NCI-H748 treated with DMSO at 0.1 percent for 48 hours (cell line): ENCODE measurements at regions not wholly inside any gene's neighbourhood (a gene's known extent, or its start where the extent isn't known, plus 50 kb on each side); places are given as distances from the start of the nearest gene placed in this dataset.
A peak's percentile ranks its signal among the peaks of the same experiment; 100 is the strongest.

Experiments
- DNase-seq: peaks from one replicate; lab custom pipeline; 2025; lab: John Stamatoyannopoulos, UW

- no peak for DNase-seq
Observed at GRCh38 chr1:57868239-57868638, 444.4 kb upstream of the DAB1 start.

GRCh38 chr1:57866998-57867397, 443.1 kb upstream of the DAB1 start:
- no peak for DNase-seq

GRCh38 chr1:57860931-57861565, 437.2 kb upstream of the DAB1 start:
- DNase-seq, result no peak

GRCh38 chr1:57860325-57860724, 436.5 kb upstream of the DAB1 start:
- DNase-seq, result no peak

GRCh38 chr1:57858740-57859139, 434.9 kb upstream of the DAB1 start:
- DNase-seq, result no peak

GRCh38 chr1:57857809-57858208, 433.9 kb upstream of the DAB1 start:
- DNase-seq, result no peak

GRCh38 chr1:57854436-57854835, 430.6 kb upstream of the DAB1 start:
- DNase-seq, result no peak

GRCh38 chr1:57850176-57850940, 426.5 kb upstream of the DAB1 start:
- no peak for DNase-seq

- DNase-seq, result no peak
Observed at GRCh38 chr1:57848406-57848805, 424.5 kb upstream of the DAB1 start.

GRCh38 chr1:57845041-57845440, 421.2 kb upstream of the DAB1 start:
- DNase-seq, result no peak

- no peak for DNase-seq
Observed at GRCh38 chr1:57844382-57844980, 420.6 kb upstream of the DAB1 start.

GRCh38 chr1:57843760-57844159, 419.9 kb upstream of the DAB1 start:
- no peak for DNase-seq

GRCh38 chr1:57839526-57839925, 415.7 kb upstream of the DAB1 start:
- peak; percentile 96 for DNase-seq

- DNase-seq, result no peak
Observed at GRCh38 chr1:57839067-57839466, 415.2 kb upstream of the DAB1 start.

- DNase-seq, result no peak
Observed at GRCh38 chr1:57835620-57836019, 411.8 kb upstream of the DAB1 start.

GRCh38 chr1:57833296-57833695, 409.4 kb upstream of the DAB1 start:
- DNase-seq, result no peak

- DNase-seq, result no peak
Observed at GRCh38 chr1:57832612-57833011, 408.8 kb upstream of the DAB1 start.

- DNase-seq, result no peak
Observed at GRCh38 chr1:57831624-57832023, 407.8 kb upstream of the DAB1 start.

- DNase-seq, result no peak
Observed at GRCh38 chr1:57826535-57826934, 402.7 kb upstream of the DAB1 start.

GRCh38 chr1:57824535-57824934, 400.7 kb upstream of the DAB1 start:
- no peak for DNase-seq

GRCh38 chr1:57820356-57821095, 396.7 kb upstream of the DAB1 start:
- DNase-seq, result no peak

GRCh38 chr1:57819893-57820292, 396.0 kb upstream of the DAB1 start:
- peak; percentile 16 for DNase-seq

GRCh38 chr1:57803586-57803985, 379.7 kb upstream of the DAB1 start:
- DNase-seq, result no peak
